GM19395 (cell line): ENCODE measurements at regions not wholly inside any gene's neighbourhood (a gene's known extent, or its start where the extent isn't known, plus 50 kb on each side); places are given as distances from the start of the nearest gene placed in this dataset.

Source experiments
- ATAC-seq: cut with Tn5 transposase; IDR thresholded peaks from one replicate; pipeline ENCODE4 v1.9.1; 2021; ENCODE audit warnings: mild to moderate bottlenecking, moderate library complexity; ENCODE audit not compliant: unreplicated experiment

DNA sequence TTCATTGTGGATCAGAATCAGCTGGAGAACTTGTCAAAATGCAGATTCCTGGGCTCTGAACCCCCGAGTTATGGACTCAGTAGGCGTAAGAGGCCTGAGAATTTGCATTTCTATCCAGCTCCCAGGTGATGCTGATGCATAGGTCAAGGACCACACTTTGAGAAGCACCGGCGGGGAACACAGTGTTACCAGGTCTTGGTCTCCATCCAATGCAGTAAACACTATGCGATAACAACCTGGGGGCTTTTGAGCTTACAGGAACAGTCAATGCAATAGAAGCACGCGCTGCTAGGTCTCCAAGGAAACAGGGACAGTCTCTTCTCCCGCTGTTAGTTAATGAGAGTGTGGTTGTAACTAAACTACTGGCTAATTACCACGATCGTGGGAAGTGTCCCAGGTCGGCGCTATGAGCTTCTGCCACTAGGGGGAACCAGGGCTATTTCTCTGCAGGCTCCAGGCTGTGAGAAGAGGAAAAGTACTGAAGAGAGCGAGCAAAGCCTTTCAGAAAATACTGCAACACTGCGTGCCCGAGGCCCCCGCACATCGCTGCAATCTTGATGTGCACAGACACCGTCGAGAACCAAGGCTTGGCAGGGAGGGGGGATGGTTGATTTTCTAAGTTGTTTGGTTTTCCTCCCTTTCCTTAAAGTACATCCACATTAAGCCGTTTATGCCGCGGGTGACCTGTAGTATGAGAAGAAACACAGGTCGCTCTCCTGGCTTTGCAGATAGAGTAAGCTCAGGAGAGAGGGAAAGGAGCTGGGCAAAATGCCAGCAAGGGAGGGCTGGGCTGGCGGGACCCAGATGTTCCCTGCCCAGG is 52.0 kb upstream of the KCNA1 start:
- ATAC-seq: peak; percentile 77

- no peak for ATAC-seq
These were observed 51.3 kb upstream of the KCNA1 start for GRCh38 chr12:4858386-4858785.

GRCh38 chr12:4859478-4860210 is 50.1 kb upstream of the KCNA1 start:
- no peak for ATAC-seq
